ENCODE measurements at regions not wholly inside any gene's neighbourhood (a gene's known extent, or its start where the extent isn't known, plus 50 kb on each side); places are given as distances from the start of the nearest gene placed in this dataset.
"Not testable (repeated sequence)": the region's sequence is repeated elsewhere in the genome, so short reads cannot be mapped to it uniquely, and the experiment has no call there.

- Histone ChIP-seq H3K27me3 (ENCODE audit: insufficient read depth, low read length) (no peaks in the 10 kb centered on the region), H3K14ac (ENCODE audit: low read length) (no peak overlapping the region), H3K36me3 (ENCODE audit: control insufficient read depth in 1 of 2, insufficient read depth in 2 of 2, low read length in 2 of 2) (no peaks in the 10 kb centered on the region), H3K79me2 (ENCODE audit: control insufficient read depth, insufficient read depth, low read length, poor library complexity) (no peaks in the 10 kb centered on the region), H3K9ac (ENCODE audit: low read length) (no peak overlapping the region), H2BK5ac (ENCODE audit: low read depth, low read length, poor library complexity) (no peak overlapping the region), H4K12ac (ENCODE audit: low read depth, low read length) (no peak overlapping the region), H3K27ac (ENCODE audit: low read depth, low read length) (no peak overlapping the region), H3K4me1 (ENCODE audit: control insufficient read depth in 1 of 2, insufficient read depth in 2 of 2, low read length in 2 of 2) (no peaks in the 10 kb centered on the region), H3K4me3 (ENCODE audit: low read depth, low read length) (no peak overlapping the region), H3K23ac (ENCODE audit: low read length) (no peak overlapping the region), H3K4ac (ENCODE audit: low read depth, low read length) (no peak overlapping the region), H2AFZ (ENCODE audit: insufficient read depth, low read length, poor library complexity) (no peak overlapping the region), H3K9me3 (ENCODE audit: insufficient read depth, low read depth, low read length) (no peaks in the 10 kb centered on the region), H3K18ac (ENCODE audit: low read length) (no peak overlapping the region), H3K79me1 (ENCODE audit: low read length) (no peaks in the 10 kb centered on the region), H2AK5ac (ENCODE audit: low read length) (no peak overlapping the region), H3K4me2 (ENCODE audit: low read length) (no peak overlapping the region), H2BK12ac (ENCODE audit: low read length) (no peak overlapping the region), H2BK120ac (ENCODE audit: insufficient read depth, low read length, poor library complexity) (no peak overlapping the region), H4K91ac (ENCODE audit: low read depth, low read length) (no peak overlapping the region), H4K8ac (ENCODE audit: low read depth, low read length) (no peak overlapping the region)
- WGBS (ENCODE audit: extremely low coverage, insufficient coverage, insufficient read length) = no CpG with 5 or more reads among the region's 1 CpG
- DNase-seq = no peak
Observed at GRCh38 chr6:134795691-134796090, 154.2 kb downstream of the ALDH8A1 start.

- Histone ChIP-seq H3K18ac (ENCODE audit: low read length) (no peak overlapping the region), H3K27ac (ENCODE audit: low read depth, low read length) (no peak overlapping the region), H3K36me3 (ENCODE audit: control insufficient read depth in 1 of 2, insufficient read depth in 2 of 2, low read length in 2 of 2) (no peaks in the 10 kb centered on the region), H2BK120ac (ENCODE audit: insufficient read depth, low read length, poor library complexity) (no peak overlapping the region), H4K8ac (ENCODE audit: low read depth, low read length) (no peak overlapping the region), H3K79me1 (ENCODE audit: low read length) (no peaks in the 10 kb centered on the region), H3K4me1 (ENCODE audit: control insufficient read depth in 1 of 2, insufficient read depth in 2 of 2, low read length in 2 of 2) (no peaks in the 10 kb centered on the region), H2AK5ac (ENCODE audit: low read length) (no peak overlapping the region), H3K4me3 (ENCODE audit: low read depth, low read length) (no peak overlapping the region), H2BK12ac (ENCODE audit: low read length) (no peak overlapping the region), H2BK5ac (ENCODE audit: low read depth, low read length, poor library complexity) (no peak overlapping the region), H3K4ac (ENCODE audit: low read depth, low read length) (no peak overlapping the region), H3K23ac (ENCODE audit: low read length) (no peak overlapping the region), H3K9me3 (ENCODE audit: insufficient read depth, low read depth, low read length) (no peaks in the 10 kb centered on the region), H3K4me2 (ENCODE audit: low read length) (no peak overlapping the region), H3K79me2 (ENCODE audit: control insufficient read depth, insufficient read depth, low read length, poor library complexity) (no peaks in the 10 kb centered on the region), H4K12ac (ENCODE audit: low read depth, low read length) (no peak overlapping the region), H2AFZ (ENCODE audit: insufficient read depth, low read length, poor library complexity) (no peak overlapping the region), H4K91ac (ENCODE audit: low read depth, low read length) (no peak overlapping the region), H3K14ac (ENCODE audit: low read length) (no peak overlapping the region), H3K9ac (ENCODE audit: low read length) (no peak overlapping the region), H3K27me3 (ENCODE audit: insufficient read depth, low read length) (no peaks in the 10 kb centered on the region)
- WGBS (ENCODE audit: extremely low coverage, insufficient coverage, insufficient read length) = no CpG with 5 or more reads among the region's 7 CpGs
- DNase-seq = no peak
Observed at GRCh38 chr6:134795001-134795400, 154.9 kb downstream of the ALDH8A1 start.

GRCh38 chr6:134791243-134791843, 158.6 kb downstream of the ALDH8A1 start:
- H3K4me3 ChIP-seq (ENCODE audit: low read depth, low read length); H3K4ac ChIP-seq (ENCODE audit: low read depth, low read length); H3K4me1 ChIP-seq (ENCODE audit: control insufficient read depth in 1 of 2, insufficient read depth in 2 of 2, low read length in 2 of 2); H3K14ac ChIP-seq (ENCODE audit: low read length); H2BK5ac ChIP-seq (ENCODE audit: low read depth, low read length, poor library complexity); DNase-seq; H2BK120ac ChIP-seq (ENCODE audit: insufficient read depth, low read length, poor library complexity); H3K9ac ChIP-seq (ENCODE audit: low read length); H2BK12ac ChIP-seq (ENCODE audit: low read length); H3K27ac ChIP-seq (ENCODE audit: low read depth, low read length); H3K18ac ChIP-seq (ENCODE audit: low read length); H3K4me2 ChIP-seq (ENCODE audit: low read length); H4K12ac ChIP-seq (ENCODE audit: low read depth, low read length); H3K27me3 ChIP-seq (ENCODE audit: insufficient read depth, low read length); H4K8ac ChIP-seq (ENCODE audit: low read depth, low read length); H3K79me2 ChIP-seq (ENCODE audit: control insufficient read depth, insufficient read depth, low read length, poor library complexity); H3K23ac ChIP-seq (ENCODE audit: low read length); H3K36me3 ChIP-seq (ENCODE audit: control insufficient read depth in 1 of 2, insufficient read depth in 2 of 2, low read length in 2 of 2); H3K79me1 ChIP-seq (ENCODE audit: low read length); H3K9me3 ChIP-seq (ENCODE audit: insufficient read depth, low read depth, low read length); H2AK5ac ChIP-seq (ENCODE audit: low read length); H2AFZ ChIP-seq (ENCODE audit: insufficient read depth, low read length, poor library complexity); H4K91ac ChIP-seq (ENCODE audit: low read depth, low read length): not testable (repeated sequence)
- WGBS (ENCODE audit: extremely low coverage, insufficient coverage, insufficient read length) = no CpG with 5 or more reads among the region's 2 CpGs

- Histone ChIP-seq H3K4me1 (ENCODE audit: control insufficient read depth in 1 of 2, insufficient read depth in 2 of 2, low read length in 2 of 2) (no peaks in the 10 kb centered on the region), H4K12ac (ENCODE audit: low read depth, low read length) (no peak overlapping the region), H2BK5ac (ENCODE audit: low read depth, low read length, poor library complexity) (no peak overlapping the region), H3K27me3 (ENCODE audit: insufficient read depth, low read length) (no peaks in the 10 kb centered on the region), H2AK5ac (ENCODE audit: low read length) (no peak overlapping the region), H3K14ac (ENCODE audit: low read length) (no peak overlapping the region), H3K4ac (ENCODE audit: low read depth, low read length) (no peak overlapping the region), H3K36me3 (ENCODE audit: control insufficient read depth in 1 of 2, insufficient read depth in 2 of 2, low read length in 2 of 2) (no peaks in the 10 kb centered on the region), H3K4me2 (ENCODE audit: low read length) (no peak overlapping the region), H4K91ac (ENCODE audit: low read depth, low read length) (no peak overlapping the region), H4K8ac (ENCODE audit: low read depth, low read length) (no peak overlapping the region), H3K9ac (ENCODE audit: low read length) (no peak overlapping the region), H2BK12ac (ENCODE audit: low read length) (no peak overlapping the region), H3K23ac (ENCODE audit: low read length) (no peak overlapping the region), H2BK120ac (ENCODE audit: insufficient read depth, low read length, poor library complexity) (no peak overlapping the region), H3K79me1 (ENCODE audit: low read length) (no peaks in the 10 kb centered on the region), H2AFZ (ENCODE audit: insufficient read depth, low read length, poor library complexity) (no peak overlapping the region), H3K9me3 (ENCODE audit: insufficient read depth, low read depth, low read length) (no peaks in the 10 kb centered on the region), H3K79me2 (ENCODE audit: control insufficient read depth, insufficient read depth, low read length, poor library complexity) (no peaks in the 10 kb centered on the region), H3K18ac (ENCODE audit: low read length) (no peak overlapping the region), H3K27ac (ENCODE audit: low read depth, low read length) (no peak overlapping the region), H3K4me3 (ENCODE audit: low read depth, low read length) (no peak overlapping the region)
- no CpG with 5 or more reads among the region's 6 CpGs for WGBS (ENCODE audit: extremely low coverage, insufficient coverage, insufficient read length)
- DNase-seq = no peak
Observed at GRCh38 chr6:134787261-134787877, 162.5 kb downstream of the ALDH8A1 start.
